ENCODE measurements at regions not wholly inside any gene's neighbourhood (a gene's known extent, or its start where the extent isn't known, plus 50 kb on each side); places are given as distances from the start of the nearest gene placed in this dataset.

- no peak overlapping the region for H3K27ac Mint-ChIP-seq
- H3K9me3 Mint-ChIP-seq = no peaks in the 10 kb centered on the region
- intact Hi-C loops (cut with micrococcal nuclease) = no loop called here
- DNase-seq (ENCODE audit: low spot score) = no peak
- H3K4me3 Mint-ChIP-seq (ENCODE audit: low read depth) = no peak overlapping the region
- no peaks in the 10 kb centered on the region for H3K4me1 Mint-ChIP-seq (ENCODE audit: low read depth)
- H3K36me3 Mint-ChIP-seq (ENCODE audit: low read depth) = no peaks in the 10 kb centered on the region
- H3K27me3 Mint-ChIP-seq (ENCODE audit: low read depth) = peaks cover 1% of the 10 kb centered on the region
Measured at GRCh38 chr12:111192647-111193046, 176.2 kb downstream of the PHETA1 start.

GRCh38 chr12:111190741-111191526, 178.0 kb downstream of the PHETA1 start:
- Mint-ChIP-seq H3K4me1 (ENCODE audit: low read depth) (no peaks in the 10 kb centered on the region), H3K9me3 (no peaks in the 10 kb centered on the region), H3K27me3 (ENCODE audit: low read depth) (no peaks in the 10 kb centered on the region), H3K36me3 (ENCODE audit: low read depth) (no peaks in the 10 kb centered on the region), H3K27ac (no peak overlapping the region), H3K4me3 (ENCODE audit: low read depth) (no peak overlapping the region)
- intact Hi-C loops (cut with micrococcal nuclease) = no loop called here
- no peak for DNase-seq (ENCODE audit: low spot score)

DNA sequence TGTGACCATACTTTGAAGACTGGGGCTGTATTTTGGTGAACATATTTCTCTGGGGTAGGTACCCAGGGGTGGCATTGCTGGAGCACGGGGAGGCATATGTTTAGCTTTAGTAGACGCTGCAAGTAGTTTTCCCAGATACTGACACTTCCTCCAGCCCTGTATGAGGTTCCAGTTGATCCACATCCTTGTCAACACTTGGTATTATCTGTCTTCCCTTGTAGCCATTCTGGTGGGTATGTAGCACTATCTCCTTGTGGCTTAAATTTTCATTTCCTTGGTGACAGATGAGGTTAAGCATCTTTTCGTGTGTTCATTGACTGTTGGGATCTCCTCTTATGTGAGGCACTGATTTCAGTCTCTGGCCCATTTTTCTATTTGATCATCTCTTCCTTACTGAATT, 179.1 kb downstream of the PHETA1 start:
- Mint-ChIP-seq H3K27ac (no peak overlapping the region), H3K9me3 (no peaks in the 10 kb centered on the region), H3K27me3 (ENCODE audit: low read depth) (no peaks in the 10 kb centered on the region), H3K36me3 (ENCODE audit: low read depth) (no peaks in the 10 kb centered on the region), H3K4me1 (ENCODE audit: low read depth) (no peaks in the 10 kb centered on the region), H3K4me3 (ENCODE audit: low read depth) (no peak overlapping the region)
- DNase-seq (ENCODE audit: low spot score) = no peak
- intact Hi-C loops (cut with micrococcal nuclease) = no loop called here

DNA sequence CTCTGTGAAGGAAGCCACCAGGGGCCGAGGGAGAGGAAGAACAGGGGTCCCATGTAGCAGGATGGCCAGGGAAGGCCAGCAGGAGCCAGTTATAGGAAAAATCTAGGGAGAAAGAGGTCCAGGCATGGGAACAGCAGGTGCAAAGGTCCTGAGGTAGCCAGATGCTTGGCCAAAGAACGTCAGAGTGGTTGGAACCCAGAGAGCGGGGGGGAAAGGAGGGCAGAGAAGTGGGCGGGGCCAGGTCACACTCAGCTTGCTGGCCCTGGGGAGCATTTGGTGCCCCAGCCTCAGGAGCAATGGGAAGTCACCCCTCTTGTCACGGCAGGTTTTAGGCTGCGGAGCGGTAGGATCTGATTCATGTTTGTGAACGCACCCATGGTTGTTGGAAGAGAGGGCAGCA, 180.5 kb downstream of the PHETA1 start:
- H3K4me1 Mint-ChIP-seq (ENCODE audit: low read depth) = no peaks in the 10 kb centered on the region
- H3K9me3 Mint-ChIP-seq = no peaks in the 10 kb centered on the region
- H3K4me3 Mint-ChIP-seq (ENCODE audit: low read depth) = no peak overlapping the region
- no peak overlapping the region for H3K27ac Mint-ChIP-seq
- no peaks in the 10 kb centered on the region for H3K27me3 Mint-ChIP-seq (ENCODE audit: low read depth)
- no peaks in the 10 kb centered on the region for H3K36me3 Mint-ChIP-seq (ENCODE audit: low read depth)
- intact Hi-C loops (cut with micrococcal nuclease) = no loop called here
- DNase-seq (ENCODE audit: low spot score) = no peak

GRCh38 chr12:111186347-111186746, 182.5 kb downstream of the PHETA1 start:
- Mint-ChIP-seq H3K9me3 (no peaks in the 10 kb centered on the region), H3K27ac (no peak overlapping the region), H3K27me3 (ENCODE audit: low read depth) (peaks cover 9% of the 10 kb centered on the region), H3K4me3 (ENCODE audit: low read depth) (no peak overlapping the region), H3K36me3 (ENCODE audit: low read depth) (no peaks in the 10 kb centered on the region), H3K4me1 (ENCODE audit: low read depth) (no peaks in the 10 kb centered on the region)
- DNase-seq (ENCODE audit: low spot score) = no peak
- intact Hi-C loops (cut with micrococcal nuclease) = no loop called here

GRCh38 chr12:111185889-111186227, 183.0 kb downstream of the PHETA1 start:
- Mint-ChIP-seq H3K4me1 (ENCODE audit: low read depth) (no peaks in the 10 kb centered on the region), H3K4me3 (ENCODE audit: low read depth) (no peak overlapping the region), H3K27me3 (ENCODE audit: low read depth) (peaks cover 12% of the 10 kb centered on the region), H3K9me3 (no peaks in the 10 kb centered on the region), H3K36me3 (ENCODE audit: low read depth) (no peaks in the 10 kb centered on the region), H3K27ac (no peak overlapping the region)
- no peak for DNase-seq (ENCODE audit: low spot score)
- intact Hi-C loops (cut with micrococcal nuclease) = no loop called here

DNA sequence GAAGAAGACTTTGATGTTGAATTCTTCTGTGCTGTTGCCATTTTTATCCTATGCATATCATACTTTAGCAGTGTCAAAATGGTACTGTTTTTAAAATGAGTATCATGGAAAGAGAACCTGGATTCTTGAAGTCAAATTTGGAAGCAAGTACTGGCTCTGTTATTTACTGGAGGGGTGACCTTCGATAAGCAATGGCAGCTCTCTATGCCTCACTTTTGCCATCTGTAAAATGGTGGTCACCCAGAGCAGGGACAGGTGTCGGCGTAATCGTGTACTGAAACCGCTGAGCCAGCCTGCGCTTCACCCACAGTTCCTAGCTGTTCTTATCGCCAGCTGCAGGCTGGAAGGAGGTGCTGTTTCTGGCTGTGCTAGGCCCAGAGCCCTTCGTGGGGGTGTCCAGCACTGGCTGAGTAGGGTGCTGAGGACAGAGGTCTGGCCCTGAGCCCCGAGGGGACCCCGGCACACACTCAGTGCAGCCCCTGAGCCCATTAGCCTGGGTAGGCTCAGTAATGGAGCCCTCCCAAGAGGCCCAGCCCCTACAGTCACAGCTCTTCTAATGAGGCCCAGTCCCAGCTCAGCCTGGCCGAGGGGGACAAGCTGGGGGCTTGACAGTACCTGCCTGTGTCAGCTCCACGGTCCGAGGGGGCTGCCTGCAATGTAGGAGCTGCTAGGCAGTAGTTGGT, 183.5 kb downstream of the PHETA1 start:
- intact Hi-C loops (cut with micrococcal nuclease) = no loop called here
- no peak overlapping the region for H3K27ac Mint-ChIP-seq
- H3K4me3 Mint-ChIP-seq (ENCODE audit: low read depth) = no peak overlapping the region
- peaks cover 12% of the 10 kb centered on the region for H3K27me3 Mint-ChIP-seq (ENCODE audit: low read depth)
- H3K4me1 Mint-ChIP-seq (ENCODE audit: low read depth) = no peaks in the 10 kb centered on the region
- no peak for DNase-seq (ENCODE audit: low spot score)
- no peaks in the 10 kb centered on the region for H3K9me3 Mint-ChIP-seq
- no peaks in the 10 kb centered on the region for H3K36me3 Mint-ChIP-seq (ENCODE audit: low read depth)

DNA sequence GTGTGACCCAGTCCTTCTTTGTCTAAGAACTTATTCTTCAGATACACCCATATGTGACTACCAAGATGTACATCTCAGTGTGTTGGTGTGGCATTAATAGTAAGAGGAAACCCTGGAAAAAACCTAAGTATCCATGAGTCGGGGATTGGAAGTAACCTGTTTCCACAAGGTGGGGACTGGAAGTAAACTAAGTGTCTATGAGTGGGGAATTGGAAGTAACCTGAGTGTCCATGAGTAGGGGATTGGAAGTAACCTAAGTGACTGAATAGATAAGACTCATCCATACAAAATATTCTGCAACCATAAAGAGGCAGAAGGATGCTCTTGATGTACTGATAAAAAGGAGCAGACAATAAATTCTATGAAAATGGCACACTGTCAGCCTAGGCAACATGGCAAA, 184.7 kb downstream of the PHETA1 start:
- H3K4me1 Mint-ChIP-seq (ENCODE audit: low read depth) = no peaks in the 10 kb centered on the region
- no peak for DNase-seq (ENCODE audit: low spot score)
- no peak overlapping the region for H3K27ac Mint-ChIP-seq
- no peaks in the 10 kb centered on the region for H3K36me3 Mint-ChIP-seq (ENCODE audit: low read depth)
- H3K9me3 Mint-ChIP-seq = no peaks in the 10 kb centered on the region
- peaks cover 16% of the 10 kb centered on the region for H3K27me3 Mint-ChIP-seq (ENCODE audit: low read depth)
- H3K4me3 Mint-ChIP-seq (ENCODE audit: low read depth) = no peak overlapping the region
- intact Hi-C loops (cut with micrococcal nuclease) = no loop called here

GRCh38 chr12:111183094-111183493, 185.8 kb downstream of the PHETA1 start:
- no peak for DNase-seq (ENCODE audit: low spot score)
- Mint-ChIP-seq H3K4me3 (ENCODE audit: low read depth) (no peak overlapping the region), H3K27me3 (ENCODE audit: low read depth) (peaks cover 16% of the 10 kb centered on the region), H3K36me3 (ENCODE audit: low read depth) (no peaks in the 10 kb centered on the region), H3K4me1 (ENCODE audit: low read depth) (no peaks in the 10 kb centered on the region), H3K9me3 (no peaks in the 10 kb centered on the region), H3K27ac (no peak overlapping the region)
- intact Hi-C loops (cut with micrococcal nuclease) = no loop called here

DNA sequence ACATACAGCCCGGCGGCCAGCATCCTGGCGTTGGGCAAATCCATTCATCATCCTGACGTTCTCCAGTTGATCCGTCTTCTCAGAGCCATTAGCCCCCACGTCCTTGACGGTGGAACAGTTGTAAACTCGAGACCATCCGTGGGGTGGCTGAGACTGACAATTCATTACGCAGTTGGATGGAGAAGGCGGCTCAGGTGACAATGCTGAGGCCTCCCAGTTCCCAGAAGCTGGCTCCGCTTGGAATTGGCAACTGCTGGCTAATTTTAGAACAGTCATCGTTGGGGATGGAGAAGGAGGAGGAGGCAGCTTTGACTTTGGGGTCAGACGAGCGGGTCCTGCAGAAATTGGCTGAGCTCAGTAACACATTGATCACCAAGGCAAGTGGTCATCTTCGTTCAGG, 186.5 kb downstream of the PHETA1 start:
- intact Hi-C loops (cut with micrococcal nuclease) = no loop called here
- Mint-ChIP-seq H3K36me3 (ENCODE audit: low read depth) (no peaks in the 10 kb centered on the region), H3K9me3 (no peaks in the 10 kb centered on the region)

DNA sequence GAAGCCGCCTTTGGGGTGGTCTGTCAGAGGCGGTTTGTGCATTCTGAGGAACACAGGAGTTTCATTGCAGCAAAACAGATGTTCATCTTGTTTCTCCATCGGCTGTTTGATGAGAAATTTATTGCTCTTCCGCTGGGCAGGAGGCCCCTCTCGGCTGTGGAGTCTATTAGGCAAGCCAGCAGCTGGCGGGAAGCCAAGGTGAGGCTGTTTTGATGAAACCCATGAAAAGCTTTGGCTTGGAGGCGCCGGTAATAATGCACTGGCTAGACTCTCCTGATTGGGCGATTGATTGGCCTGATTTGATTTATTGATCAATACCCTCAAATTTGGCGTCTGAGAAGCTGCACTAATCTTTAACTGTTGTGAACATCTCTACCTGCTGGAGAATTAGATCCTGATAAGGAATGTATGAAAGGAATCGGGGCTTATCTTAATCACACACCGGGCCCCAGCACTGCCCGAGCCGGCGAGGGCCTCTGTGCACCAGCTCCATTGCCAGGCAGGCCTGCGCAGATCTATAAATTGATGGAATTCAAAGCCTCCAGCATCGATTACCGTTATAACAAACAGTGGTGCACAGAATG, 187.7 kb downstream of the PHETA1 start:
- intact Hi-C loops (cut with micrococcal nuclease) = no loop called here
- DNase-seq (ENCODE audit: low spot score) = no peak
- no peaks in the 10 kb centered on the region for H3K4me1 Mint-ChIP-seq (ENCODE audit: low read depth)
- H3K27ac Mint-ChIP-seq = no peak overlapping the region
- no peaks in the 10 kb centered on the region for H3K36me3 Mint-ChIP-seq (ENCODE audit: low read depth)
- no peaks in the 10 kb centered on the region for H3K9me3 Mint-ChIP-seq
- peaks cover 16% of the 10 kb centered on the region for H3K27me3 Mint-ChIP-seq (ENCODE audit: low read depth)
- H3K4me3 Mint-ChIP-seq (ENCODE audit: low read depth) = no peak overlapping the region

More for the DNA sequence above, 186.5 kb downstream of the PHETA1 start:
- Mint-ChIP-seq H3K4me3 (ENCODE audit: low read depth) (no peak overlapping the region), H3K27ac (no peak overlapping the region), H3K27me3 (ENCODE audit: low read depth) (peaks cover 16% of the 10 kb centered on the region), H3K4me1 (ENCODE audit: low read depth) (no peaks in the 10 kb centered on the region)
- DNase-seq (ENCODE audit: low spot score) = no peak

- Mint-ChIP-seq H3K4me3 (ENCODE audit: low read depth) (no peak overlapping the region), H3K27me3 (ENCODE audit: low read depth) (peaks cover 18% of the 10 kb centered on the region), H3K27ac (no peak overlapping the region), H3K4me1 (ENCODE audit: low read depth) (no peaks in the 10 kb centered on the region), H3K36me3 (ENCODE audit: low read depth) (no peaks in the 10 kb centered on the region), H3K9me3 (no peaks in the 10 kb centered on the region)
- intact Hi-C loops (cut with micrococcal nuclease) = no loop called here
- DNase-seq (ENCODE audit: low spot score) = no peak
Measured at GRCh38 chr12:111180426-111181142, 188.3 kb downstream of the PHETA1 start.
